NCI-H748 (cell line): ENCODE measurements at regions not wholly inside any gene's neighbourhood (a gene's known extent, or its start where the extent isn't known, plus 50 kb on each side); places are given as distances from the start of the nearest gene placed in this dataset.

Experiments used
- DNase-seq: peaks from one replicate; lab custom pipeline; 2025; ENCODE audit not compliant: unreplicated experiment; lab: John Stamatoyannopoulos, UW

GRCh38 chr1:208510192-208510952 lies 266.2 kb upstream of the PLXNA2 start:
- no peak for DNase-seq

- no peak for DNase-seq
These were observed 267.2 kb upstream of the PLXNA2 start for GRCh38 chr1:208511242-208511860.

GRCh38 chr1:208513799-208514198 lies 269.6 kb upstream of the PLXNA2 start:
- DNase-seq: no peak

DNA sequence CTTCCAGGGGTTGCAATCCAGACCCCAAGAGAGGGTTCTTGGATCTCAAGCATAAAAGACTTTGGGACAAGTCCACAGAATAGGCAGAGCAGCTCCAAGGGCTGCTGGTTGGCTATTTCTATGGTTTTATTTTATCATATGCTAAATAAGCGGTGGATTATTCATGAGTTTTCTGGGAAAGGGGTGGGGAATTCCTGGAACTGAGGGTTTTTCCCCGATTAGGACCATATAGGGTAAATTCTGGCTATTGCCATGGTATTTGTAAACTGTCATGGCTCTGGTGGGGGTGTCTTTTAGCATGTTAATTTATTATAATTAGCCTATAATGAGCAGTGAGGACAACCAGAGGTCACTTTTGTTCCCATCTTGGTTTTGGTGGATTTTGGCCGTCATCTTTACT lies 270.9 kb upstream of the PLXNA2 start:
- DNase-seq: no peak

- no peak for DNase-seq
These were observed 272.6 kb upstream of the PLXNA2 start for GRCh38 chr1:208516780-208517179.

DNA sequence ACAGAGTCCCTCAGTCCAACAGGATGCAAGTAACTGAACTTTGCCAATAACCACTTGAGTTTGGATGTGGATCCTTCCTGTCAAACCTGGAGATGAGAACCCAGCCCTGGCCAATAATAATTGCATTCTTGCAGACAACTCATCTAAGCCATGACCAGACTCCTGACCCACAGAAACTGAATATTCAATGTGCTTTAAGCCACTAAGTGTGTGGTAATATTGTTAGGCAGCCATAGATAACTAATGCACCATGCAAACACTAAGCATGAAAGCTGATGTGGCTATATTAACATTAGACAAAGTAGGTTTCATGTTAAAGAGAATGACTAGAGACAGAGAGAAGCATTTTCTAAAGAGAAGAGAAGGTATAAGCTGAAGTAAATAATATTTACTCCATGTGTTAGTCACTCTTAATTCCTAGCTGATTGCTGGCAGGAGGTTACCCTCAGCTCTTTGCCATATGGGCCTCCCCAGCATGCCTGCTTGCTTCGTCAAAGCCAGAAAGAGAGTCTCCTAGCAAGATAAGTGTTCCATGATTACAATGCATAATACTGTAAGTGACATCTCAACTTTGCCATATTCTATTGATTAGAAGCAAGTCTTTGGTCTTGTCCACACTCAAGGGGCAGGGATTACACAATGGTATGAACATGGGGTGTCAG lies 276.4 kb upstream of the PLXNA2 start:
- DNase-seq: no peak

DNA sequence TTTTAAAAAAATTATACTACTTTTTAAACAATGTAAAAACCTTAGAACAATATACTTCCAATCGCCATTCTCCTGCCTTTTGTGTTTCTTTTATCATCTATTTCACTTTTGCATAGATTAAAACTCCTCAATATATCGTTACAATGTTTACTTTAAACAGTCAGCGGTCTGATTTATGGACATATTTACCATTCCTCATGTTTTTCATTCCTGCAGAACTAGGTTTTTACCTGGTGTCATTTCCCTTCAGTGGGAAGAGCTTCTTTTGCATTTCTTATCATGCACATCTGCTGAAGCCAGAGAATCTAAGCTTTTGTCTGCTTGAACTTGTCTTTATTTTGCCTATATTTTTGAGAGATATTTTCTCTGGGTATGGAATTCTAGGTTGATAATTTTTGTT lies 277.4 kb upstream of the PLXNA2 start:
- no peak for DNase-seq

DNA sequence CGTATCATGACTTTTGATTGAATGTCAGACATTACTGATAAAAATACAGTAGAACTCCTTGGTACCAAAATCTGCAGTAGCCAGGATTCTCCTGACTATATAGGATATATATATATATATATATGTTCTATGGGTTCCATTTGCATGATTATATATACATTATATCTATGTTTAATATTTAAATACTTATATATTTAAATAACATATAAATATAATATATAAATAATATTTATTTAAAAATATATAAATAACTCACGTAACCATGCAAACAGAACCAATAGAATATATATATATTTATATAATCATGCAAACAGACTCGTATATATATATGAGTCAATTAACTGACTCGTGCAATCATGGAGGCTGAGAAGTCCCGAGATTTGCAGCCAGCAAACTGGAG lies 278.8 kb upstream of the PLXNA2 start:
- DNase-seq: no peak

DNA sequence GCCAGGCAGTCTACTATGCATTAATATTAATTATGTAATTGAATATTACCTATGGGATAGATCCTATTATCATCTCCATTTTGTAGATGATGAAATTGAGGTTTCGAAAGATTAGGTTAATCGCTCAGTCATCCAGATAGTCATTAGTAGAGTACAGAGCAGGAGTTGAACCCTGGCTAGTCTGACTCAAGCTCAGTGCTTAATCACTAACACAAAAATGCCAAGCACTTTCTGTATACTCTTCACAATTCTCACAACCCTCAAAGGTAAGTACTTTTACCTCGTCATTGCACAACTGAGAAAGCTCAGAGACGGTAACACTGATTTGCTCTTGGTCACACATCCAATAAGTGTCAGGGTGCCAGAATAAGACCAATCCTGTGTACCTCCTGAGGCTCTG lies 280.2 kb upstream of the PLXNA2 start:
- no peak for DNase-seq

GRCh38 chr1:208524925-208525324 lies 280.7 kb upstream of the PLXNA2 start:
- no peak for DNase-seq

DNA sequence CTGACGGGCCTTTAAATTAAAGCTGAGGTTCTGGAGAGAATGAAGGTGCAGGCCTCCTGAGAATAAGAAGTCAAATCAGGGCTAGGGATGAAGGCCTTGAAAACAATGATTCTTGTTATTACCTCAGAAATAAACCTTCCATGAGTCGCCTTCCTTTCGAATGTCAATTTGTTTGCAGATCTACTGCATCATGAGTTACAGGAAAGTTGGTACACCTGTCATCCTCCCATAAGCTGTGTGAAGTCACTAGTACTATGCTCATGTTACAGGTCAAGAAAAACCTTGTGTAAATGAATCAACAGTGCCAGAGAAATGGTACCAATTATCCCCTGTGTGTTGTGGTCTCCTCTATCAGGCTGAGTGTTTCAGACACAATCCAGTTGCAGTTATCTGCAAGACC lies 281.2 kb upstream of the PLXNA2 start:
- DNase-seq: no peak

- DNase-seq: no peak
These were observed 282.5 kb upstream of the PLXNA2 start for GRCh38 chr1:208526613-208527125.

DNA sequence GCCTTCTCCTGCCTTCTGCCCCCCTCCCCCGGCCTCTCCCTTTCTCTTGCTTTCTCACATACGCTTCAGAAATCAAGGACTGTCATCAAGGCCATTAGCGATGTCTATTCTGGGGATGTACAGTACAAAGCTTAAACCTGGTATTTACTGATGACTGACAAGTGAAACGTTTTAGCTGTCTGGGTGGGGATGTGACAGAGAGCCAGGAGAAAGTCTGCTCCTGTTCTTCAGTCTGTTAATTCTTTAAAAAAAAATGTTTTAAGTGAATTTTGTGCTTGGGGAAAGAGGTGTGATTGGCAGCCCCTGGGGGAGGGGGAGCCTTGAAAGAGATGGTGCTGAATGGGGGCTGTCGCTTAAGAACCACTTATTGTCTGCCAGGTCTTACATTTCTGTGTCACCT lies 283.0 kb upstream of the PLXNA2 start:
- no peak for DNase-seq

DNA sequence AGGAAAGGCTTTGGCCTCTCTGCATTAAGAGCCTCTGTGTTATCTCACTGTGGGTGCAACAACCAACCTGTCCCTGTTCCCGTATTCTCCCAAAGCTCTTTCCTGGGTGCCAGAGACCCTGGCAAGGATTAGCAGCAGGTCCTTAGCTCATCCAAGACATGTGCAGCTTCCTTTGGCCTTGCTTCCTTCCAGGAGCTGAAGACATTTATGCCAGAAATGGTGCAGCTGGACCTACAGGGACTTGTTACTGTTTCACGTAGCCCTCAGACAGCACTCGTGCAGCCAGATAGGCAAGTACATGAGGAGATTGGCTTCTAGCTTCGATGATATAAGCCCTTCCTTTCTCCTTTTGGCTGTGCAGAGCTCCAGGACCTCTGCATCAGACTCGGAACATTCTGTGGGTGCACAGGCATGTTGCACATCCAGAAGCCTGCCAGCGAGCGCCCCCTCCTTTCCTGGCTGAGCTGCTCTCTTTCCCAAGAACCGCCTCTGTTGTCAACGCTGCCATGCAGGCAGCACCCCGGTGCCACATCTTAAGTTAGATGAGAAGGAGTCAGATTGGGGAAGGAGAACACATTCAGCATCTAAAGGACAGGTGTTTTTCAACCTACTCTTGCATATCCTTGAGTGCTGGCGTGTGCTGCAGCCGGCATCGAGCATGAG lies 284.5 kb upstream of the PLXNA2 start:
- DNase-seq: no peak

DNA sequence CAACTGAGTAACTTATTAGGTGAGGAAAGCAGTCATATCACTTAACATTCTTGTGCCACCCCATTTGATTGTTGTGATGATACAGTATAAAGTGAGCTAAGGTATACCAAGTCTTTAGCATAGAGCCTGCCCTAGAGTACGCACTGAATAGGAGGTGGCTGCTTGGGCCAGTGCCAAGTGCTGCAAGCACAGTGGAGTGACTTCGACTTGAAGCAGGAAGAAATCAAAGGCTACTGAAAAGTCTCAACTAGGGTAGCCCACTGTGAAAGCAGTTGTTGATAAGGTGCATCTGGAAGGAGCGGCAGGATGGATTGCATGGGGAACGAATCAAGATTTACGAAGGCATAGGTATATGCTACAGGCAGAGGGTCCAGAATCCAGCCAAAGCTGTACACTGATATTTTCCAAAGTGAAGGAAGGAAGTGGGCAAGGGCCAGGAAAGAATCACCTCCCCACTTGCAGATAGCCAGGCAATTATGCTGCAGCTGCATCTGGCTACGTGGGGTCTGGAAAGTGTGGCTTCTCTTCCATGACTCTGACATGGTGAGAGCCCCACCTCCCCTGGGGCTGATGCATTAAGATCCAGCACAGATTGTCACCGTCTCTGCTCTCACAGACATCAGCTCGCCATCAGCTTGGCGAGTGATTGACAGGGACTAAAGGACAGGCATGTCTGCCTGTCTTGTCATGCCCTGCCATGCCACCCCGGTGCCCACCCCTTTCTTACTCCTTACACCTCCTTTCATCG lies 287.0 kb upstream of the PLXNA2 start:
- DNase-seq: no peak

DNA sequence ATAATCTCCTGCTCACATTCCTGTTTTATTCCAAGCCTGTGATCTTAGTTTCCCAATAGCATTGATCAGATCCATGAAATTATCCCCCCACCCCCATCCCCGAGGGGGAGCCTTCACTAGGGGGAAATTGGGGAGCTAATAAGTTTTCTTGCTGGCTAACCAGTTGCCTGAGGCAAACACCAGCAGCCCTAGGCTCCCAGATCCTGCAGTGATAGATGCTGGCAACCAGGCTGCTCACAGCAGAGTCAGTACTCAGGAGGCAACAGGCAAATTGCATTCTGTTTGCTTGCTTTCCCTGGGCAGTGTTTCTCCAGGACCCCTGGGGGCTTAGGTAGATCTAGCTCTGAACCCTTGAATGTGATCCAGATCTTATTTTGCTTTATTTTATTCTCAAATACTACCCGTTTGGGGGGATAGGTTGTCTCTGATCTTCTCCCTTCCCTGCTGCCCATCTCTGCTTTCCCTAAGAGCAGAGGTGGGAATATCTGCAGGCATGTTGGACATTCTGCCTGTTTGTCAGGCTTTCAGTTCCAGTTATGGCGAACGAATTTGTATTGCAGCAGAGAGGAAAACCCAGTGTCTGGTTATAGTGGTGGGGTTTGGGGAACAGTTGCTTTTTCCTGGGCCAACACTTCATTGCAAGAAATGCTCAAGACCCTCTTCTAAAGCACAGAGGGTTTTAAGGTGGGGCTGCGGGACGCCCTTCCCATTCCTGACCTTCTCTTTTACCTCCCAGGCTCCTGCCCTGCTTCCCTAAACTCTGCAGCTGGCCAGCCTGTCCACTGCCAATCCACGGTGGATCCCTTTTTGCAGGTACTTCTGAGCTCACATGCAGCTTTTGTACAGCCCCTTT lies 289.8 kb upstream of the PLXNA2 start:
- no peak for DNase-seq

GRCh38 chr1:208534599-208534897 lies 290.4 kb upstream of the PLXNA2 start:
- no peak for DNase-seq

GRCh38 chr1:208534979-208535378 lies 290.8 kb upstream of the PLXNA2 start:
- DNase-seq: no peak

- no peak for DNase-seq
These were observed 291.3 kb upstream of the PLXNA2 start for GRCh38 chr1:208535511-208535910.

DNA sequence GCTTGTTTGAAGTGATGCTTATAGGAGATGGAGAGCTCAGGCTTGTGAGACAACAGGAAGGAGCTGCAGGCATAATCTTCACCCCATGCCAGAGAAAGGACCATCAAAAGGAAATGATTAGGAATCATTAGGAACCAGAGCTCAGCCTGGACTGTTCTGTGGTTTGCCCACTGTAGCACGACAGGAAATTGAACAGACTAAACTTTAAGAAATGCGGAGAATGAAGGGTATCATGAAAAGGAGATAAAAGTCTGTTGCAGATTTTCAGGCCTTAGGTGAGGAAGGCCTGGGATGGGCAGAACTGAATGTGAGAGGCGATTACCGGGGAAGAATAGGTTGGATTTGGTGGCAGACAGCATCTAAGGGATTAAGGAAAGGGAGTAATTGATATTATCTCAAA lies 292.0 kb upstream of the PLXNA2 start:
- DNase-seq: no peak
